DOHH2 (cell line): ENCODE measurements at regions not wholly inside any gene's neighbourhood (a gene's known extent, or its start where the extent isn't known, plus 50 kb on each side); places are given as distances from the start of the nearest gene placed in this dataset.

ENCODE experiments used
- EZH2phosphoT487 ChIP-seq: fragments of 200-600 bp; sonication (generic); IDR thresholded peaks from 2 replicates; pipeline ENCODE4 v1.6.1; 2017; ENCODE audit warnings: borderline replicate concordance, mild to moderate bottlenecking, antibody characterized with exemption, low read length, moderate library complexity, mixed read lengths
- TF ChIP-seq, protein P1 (sequence below): fragments of 200-600 bp; sonication (generic); IDR thresholded peaks from one replicate; pipeline ENCODE4 v1.5.1; 2014; ENCODE audit warnings: antibody characterized with exemption, mild to moderate bottlenecking, low read depth, low read length; ENCODE audit not compliant: poor library complexity, severe bottlenecking

DNA sequence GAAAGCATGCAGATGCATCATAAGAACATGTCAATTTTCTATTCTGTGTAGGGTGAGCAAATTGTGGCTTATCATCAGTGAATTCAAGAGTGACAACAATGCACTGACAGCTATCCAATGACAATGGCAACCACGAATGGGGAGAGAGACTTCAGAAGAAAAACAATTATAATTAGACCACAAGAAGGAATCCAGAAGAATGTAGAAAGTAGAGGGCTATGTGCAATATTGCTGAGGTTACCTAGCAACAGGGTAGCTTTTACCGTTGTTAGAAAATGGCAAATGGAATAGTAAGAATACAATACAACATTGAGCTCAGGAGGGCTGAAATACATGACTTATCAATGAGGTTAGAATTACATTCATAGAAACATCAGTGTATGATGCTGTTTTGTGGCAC lies 71.1 kb upstream of the SESTD1 start:
- TF ChIP-seq, protein P1, sequence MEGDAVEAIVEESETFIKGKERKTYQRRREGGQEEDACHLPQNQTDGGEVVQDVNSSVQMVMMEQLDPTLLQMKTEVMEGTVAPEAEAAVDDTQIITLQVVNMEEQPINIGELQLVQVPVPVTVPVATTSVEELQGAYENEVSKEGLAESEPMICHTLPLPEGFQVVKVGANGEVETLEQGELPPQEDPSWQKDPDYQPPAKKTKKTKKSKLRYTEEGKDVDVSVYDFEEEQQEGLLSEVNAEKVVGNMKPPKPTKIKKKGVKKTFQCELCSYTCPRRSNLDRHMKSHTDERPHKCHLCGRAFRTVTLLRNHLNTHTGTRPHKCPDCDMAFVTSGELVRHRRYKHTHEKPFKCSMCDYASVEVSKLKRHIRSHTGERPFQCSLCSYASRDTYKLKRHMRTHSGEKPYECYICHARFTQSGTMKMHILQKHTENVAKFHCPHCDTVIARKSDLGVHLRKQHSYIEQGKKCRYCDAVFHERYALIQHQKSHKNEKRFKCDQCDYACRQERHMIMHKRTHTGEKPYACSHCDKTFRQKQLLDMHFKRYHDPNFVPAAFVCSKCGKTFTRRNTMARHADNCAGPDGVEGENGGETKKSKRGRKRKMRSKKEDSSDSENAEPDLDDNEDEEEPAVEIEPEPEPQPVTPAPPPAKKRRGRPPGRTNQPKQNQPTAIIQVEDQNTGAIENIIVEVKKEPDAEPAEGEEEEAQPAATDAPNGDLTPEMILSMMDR = no peak
- TF ChIP-seq EZH2phosphoT487 = no peak
